ENCODE measurements at regions not wholly inside any gene's neighbourhood (a gene's known extent, or its start where the extent isn't known, plus 50 kb on each side); places are given as distances from the start of the nearest gene placed in this dataset.

DNA sequence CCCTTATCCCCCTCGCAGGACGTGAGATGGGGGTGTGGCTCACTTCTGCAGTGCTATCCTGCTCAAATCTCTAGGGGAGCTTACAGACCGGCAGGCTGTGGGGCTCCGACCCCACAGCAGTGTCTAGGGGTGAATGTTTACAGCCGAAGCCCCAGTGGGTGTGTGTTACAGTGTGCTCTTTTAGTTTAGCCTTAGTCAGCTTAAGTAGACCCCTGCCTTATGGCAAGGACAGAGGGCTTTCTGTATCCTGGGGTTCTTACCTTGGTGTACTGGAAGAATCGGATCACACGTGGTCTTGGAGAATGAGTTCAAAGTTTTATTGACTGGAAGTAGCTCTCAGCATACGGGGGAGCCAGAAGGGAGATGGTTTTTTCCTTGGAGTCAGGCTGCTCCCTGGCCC lies 348.2 kb upstream of the GYPC start:
- TF ChIP-seq, protein P1, sequence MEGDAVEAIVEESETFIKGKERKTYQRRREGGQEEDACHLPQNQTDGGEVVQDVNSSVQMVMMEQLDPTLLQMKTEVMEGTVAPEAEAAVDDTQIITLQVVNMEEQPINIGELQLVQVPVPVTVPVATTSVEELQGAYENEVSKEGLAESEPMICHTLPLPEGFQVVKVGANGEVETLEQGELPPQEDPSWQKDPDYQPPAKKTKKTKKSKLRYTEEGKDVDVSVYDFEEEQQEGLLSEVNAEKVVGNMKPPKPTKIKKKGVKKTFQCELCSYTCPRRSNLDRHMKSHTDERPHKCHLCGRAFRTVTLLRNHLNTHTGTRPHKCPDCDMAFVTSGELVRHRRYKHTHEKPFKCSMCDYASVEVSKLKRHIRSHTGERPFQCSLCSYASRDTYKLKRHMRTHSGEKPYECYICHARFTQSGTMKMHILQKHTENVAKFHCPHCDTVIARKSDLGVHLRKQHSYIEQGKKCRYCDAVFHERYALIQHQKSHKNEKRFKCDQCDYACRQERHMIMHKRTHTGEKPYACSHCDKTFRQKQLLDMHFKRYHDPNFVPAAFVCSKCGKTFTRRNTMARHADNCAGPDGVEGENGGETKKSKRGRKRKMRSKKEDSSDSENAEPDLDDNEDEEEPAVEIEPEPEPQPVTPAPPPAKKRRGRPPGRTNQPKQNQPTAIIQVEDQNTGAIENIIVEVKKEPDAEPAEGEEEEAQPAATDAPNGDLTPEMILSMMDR (conservative IDR thresholded peaks at IDR 0.05; ENCODE audit: low read depth, low read length): no peak
- no peak for TF ChIP-seq EZH2 (IDR thresholded peaks at IDR 0.05; ENCODE audit: borderline replicate concordance, low read depth, low read length, poor library complexity, severe bottlenecking)
